HL-60 (cell line): ENCODE measurements at regions not wholly inside any gene's neighbourhood (a gene's known extent, or its start where the extent isn't known, plus 50 kb on each side); places are given as distances from the start of the nearest gene placed in this dataset.

Experiments used
- GABPA ChIP-seq: IDR thresholded peaks from 2 replicates; pipeline ENCODE4 v1.6.1; 2012; ENCODE audit warnings: low read depth
- POLR2AphosphoS5 ChIP-seq: IDR thresholded peaks from 2 replicates; pipeline ENCODE4 v1.6.1; 2012; ENCODE audit warnings: low read depth
- SPI1 ChIP-seq: IDR thresholded peaks from 2 replicates; pipeline ENCODE4 v1.6.1; 2012; ENCODE audit warnings: low read depth, mild to moderate bottlenecking, borderline replicate concordance
- TF ChIP-seq, protein P1 (sequence below): IDR thresholded peaks from one replicate; pipeline ENCODE4 v1.5.1; 2011; ENCODE audit warnings: low read length, control low read depth, inconsistent platforms; ENCODE audit not compliant: insufficient read depth

DNA sequence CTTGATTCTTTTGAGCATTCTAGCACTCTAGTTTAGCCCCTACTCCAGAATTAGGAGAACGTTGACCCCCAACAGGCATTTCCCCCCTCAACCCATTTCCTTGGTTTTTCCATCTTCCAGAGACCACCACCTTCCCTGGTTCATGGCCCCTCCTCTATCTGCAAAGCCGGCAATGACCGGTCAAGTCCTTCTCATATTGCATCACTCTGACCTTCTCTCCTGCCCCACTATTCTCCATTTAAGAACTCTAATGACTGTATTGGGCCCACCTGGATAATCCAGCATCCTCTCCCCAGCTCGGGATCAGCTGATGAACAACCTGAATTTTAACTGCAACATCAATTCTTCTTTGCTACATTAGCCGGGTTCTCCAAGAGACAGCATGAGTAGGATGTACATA is 437.4 kb downstream of the NPHP4 start:
- TF ChIP-seq, protein P1, sequence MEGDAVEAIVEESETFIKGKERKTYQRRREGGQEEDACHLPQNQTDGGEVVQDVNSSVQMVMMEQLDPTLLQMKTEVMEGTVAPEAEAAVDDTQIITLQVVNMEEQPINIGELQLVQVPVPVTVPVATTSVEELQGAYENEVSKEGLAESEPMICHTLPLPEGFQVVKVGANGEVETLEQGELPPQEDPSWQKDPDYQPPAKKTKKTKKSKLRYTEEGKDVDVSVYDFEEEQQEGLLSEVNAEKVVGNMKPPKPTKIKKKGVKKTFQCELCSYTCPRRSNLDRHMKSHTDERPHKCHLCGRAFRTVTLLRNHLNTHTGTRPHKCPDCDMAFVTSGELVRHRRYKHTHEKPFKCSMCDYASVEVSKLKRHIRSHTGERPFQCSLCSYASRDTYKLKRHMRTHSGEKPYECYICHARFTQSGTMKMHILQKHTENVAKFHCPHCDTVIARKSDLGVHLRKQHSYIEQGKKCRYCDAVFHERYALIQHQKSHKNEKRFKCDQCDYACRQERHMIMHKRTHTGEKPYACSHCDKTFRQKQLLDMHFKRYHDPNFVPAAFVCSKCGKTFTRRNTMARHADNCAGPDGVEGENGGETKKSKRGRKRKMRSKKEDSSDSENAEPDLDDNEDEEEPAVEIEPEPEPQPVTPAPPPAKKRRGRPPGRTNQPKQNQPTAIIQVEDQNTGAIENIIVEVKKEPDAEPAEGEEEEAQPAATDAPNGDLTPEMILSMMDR = no peak
- TF ChIP-seq POLR2AphosphoS5 (no peak), SPI1 (no peak), GABPA (no peak)
